ENCODE measurements at regions not wholly inside any gene's neighbourhood (a gene's known extent, or its start where the extent isn't known, plus 50 kb on each side); places are given as distances from the start of the nearest gene placed in this dataset.

GRCh38 chr6:159577564-159577963, 115.5 kb downstream of the SOD2 start:
- H3K4me1 ChIP-seq (ENCODE audit: control insufficient read depth, extremely low read depth, insufficient read depth, low read length): no peaks in the 10 kb centered on the region
- peak in 1 of 2 donors; percentile 90 for DNase-seq (ENCODE audit: low read depth in 2 of 2)
- H3K4me2 ChIP-seq (ENCODE audit: extremely low read depth, insufficient read depth, low read length): no peak overlapping the region
- H3K79me2 ChIP-seq (ENCODE audit: control insufficient read depth, insufficient read depth, low read length): no peaks in the 10 kb centered on the region
- no peak for TF ChIP-seq CTCF (conservative IDR thresholded peaks at IDR 0.05 in 1 of 2, IDR thresholded peaks at IDR 0.05 in 1 of 2; ENCODE audit: low read depth in 1 of 2, low read length in 2 of 2)
- no peak for TF ChIP-seq EZH2 (IDR thresholded peaks at IDR 0.05; ENCODE audit: low read length, missing control alignments)
- H2AFZ ChIP-seq (ENCODE audit: low read length): no peak overlapping the region
- no peaks in the 10 kb centered on the region for H4K20me1 ChIP-seq (ENCODE audit: control insufficient read depth, extremely low read depth, insufficient read depth, low read length)
- no peak overlapping the region for H3K9ac ChIP-seq (ENCODE audit: insufficient read depth, low read length)
- no peaks in the 10 kb centered on the region for H3K36me3 ChIP-seq (ENCODE audit: control insufficient read depth, insufficient read depth, low read length)
- no peak overlapping the region for H3K4me3 ChIP-seq (replicated peaks in 1 of 4; ENCODE audit: control extremely low read depth in 1 of 4, insufficient read depth in 1 of 4, low read depth in 3 of 4, low read length in 4 of 4)
- H3K9me3 ChIP-seq (ENCODE audit: control insufficient read depth, insufficient read depth, low read depth, low read length): no peaks in the 10 kb centered on the region
- no peaks in the 10 kb centered on the region for H3K27me3 ChIP-seq (ENCODE audit: control insufficient read depth, insufficient read depth, low read length)
- no peak overlapping the region for H3K27ac ChIP-seq (ENCODE audit: insufficient read depth, low read length)

DNA sequence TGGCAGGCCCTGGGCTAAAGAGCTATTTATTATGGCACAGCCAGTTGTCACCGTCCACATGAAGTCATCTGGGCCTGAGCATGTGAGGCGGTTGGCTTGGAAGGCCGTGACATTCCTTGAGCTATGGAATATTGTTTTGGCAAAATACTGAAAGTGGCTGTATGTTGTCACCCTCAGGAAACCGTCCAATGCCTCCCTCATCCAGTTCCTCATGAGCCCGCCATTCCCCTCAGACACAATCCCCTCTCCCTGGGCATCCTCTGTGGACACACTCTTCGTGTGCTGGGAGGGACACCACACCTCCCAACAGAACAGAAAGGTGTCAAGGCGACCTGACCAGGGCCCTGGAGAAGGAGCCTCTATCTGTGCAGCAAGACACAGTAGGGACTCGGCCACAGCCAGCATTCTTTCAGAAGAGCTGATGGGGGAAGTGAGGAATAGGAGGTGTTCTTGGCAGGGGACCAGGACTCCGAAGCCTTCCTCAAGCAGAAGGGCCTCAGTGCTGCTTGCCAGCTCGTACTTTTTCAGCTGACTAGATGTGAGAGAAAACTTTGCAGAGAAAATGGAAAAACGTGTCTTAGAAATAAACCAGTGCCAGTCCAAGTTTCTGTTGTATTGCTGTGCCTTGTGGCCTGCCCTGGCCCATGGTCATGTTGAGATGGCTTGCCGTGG, 120.5 kb downstream of the SOD2 start:
- Histone ChIP-seq H3K4me2 (ENCODE audit: extremely low read depth, insufficient read depth, low read length) (no peak overlapping the region), H3K4me1 (ENCODE audit: control insufficient read depth, extremely low read depth, insufficient read depth, low read length) (no peaks in the 10 kb centered on the region), H3K9ac (ENCODE audit: insufficient read depth, low read length) (no peak overlapping the region), H4K20me1 (ENCODE audit: control insufficient read depth, extremely low read depth, insufficient read depth, low read length) (no peaks in the 10 kb centered on the region), H3K36me3 (ENCODE audit: control insufficient read depth, insufficient read depth, low read length) (no peaks in the 10 kb centered on the region), H3K79me2 (ENCODE audit: control insufficient read depth, insufficient read depth, low read length) (no peaks in the 10 kb centered on the region), H3K27ac (ENCODE audit: insufficient read depth, low read length) (no peak overlapping the region), H3K4me3 (replicated peaks in 1 of 4; ENCODE audit: control extremely low read depth in 1 of 4, insufficient read depth in 1 of 4, low read depth in 3 of 4, low read length in 4 of 4) (no peak overlapping the region), H3K27me3 (ENCODE audit: control insufficient read depth, insufficient read depth, low read length) (no peaks in the 10 kb centered on the region), H3K9me3 (ENCODE audit: control insufficient read depth, insufficient read depth, low read depth, low read length) (no peaks in the 10 kb centered on the region), H2AFZ (ENCODE audit: low read length) (no peak overlapping the region)
- TF ChIP-seq EZH2 (IDR thresholded peaks at IDR 0.05; ENCODE audit: low read length, missing control alignments) (no peak), CTCF (conservative IDR thresholded peaks at IDR 0.05 in 1 of 2, IDR thresholded peaks at IDR 0.05 in 1 of 2; ENCODE audit: low read depth in 1 of 2, low read length in 2 of 2) (no peak)
- DNase-seq (ENCODE audit: low read depth in 2 of 2): no peak

DNA sequence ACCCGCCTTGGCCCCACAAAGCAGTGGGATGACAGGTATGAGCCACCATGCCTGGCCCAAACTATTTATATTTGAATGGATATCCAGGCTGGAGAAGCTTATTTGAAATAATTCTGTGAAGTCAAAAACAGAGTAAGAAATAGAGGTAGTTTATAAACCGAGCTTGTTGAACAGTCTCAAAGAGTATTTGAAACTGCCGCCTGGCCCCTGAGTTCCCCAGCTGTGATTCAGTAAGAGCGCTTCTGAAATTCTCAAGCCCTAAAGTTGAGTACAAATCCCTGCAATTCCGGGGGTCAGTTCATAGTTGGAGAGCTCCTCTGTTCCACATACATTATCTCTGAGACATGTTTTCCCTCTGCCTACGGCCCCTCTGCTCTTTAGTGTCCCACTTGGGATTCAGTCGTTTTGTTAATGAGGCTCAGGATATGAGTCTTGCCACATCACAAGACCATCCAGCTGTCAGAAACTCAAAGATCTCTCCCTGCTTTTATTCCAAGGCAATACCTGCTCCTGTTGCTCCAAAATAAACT, 127.8 kb downstream of the SOD2 start:
- no peak for DNase-seq (ENCODE audit: low read depth in 2 of 2)
- TF ChIP-seq EZH2 (IDR thresholded peaks at IDR 0.05; ENCODE audit: low read length, missing control alignments) (no peak), CTCF (conservative IDR thresholded peaks at IDR 0.05 in 1 of 2, IDR thresholded peaks at IDR 0.05 in 1 of 2; ENCODE audit: low read depth in 1 of 2, low read length in 2 of 2) (no peak)
- Histone ChIP-seq H3K27ac (ENCODE audit: insufficient read depth, low read length) (no peak overlapping the region), H3K9ac (ENCODE audit: insufficient read depth, low read length) (no peak overlapping the region), H3K9me3 (ENCODE audit: control insufficient read depth, insufficient read depth, low read depth, low read length) (no peaks in the 10 kb centered on the region), H2AFZ (ENCODE audit: low read length) (no peak overlapping the region), H3K4me1 (ENCODE audit: control insufficient read depth, extremely low read depth, insufficient read depth, low read length) (no peaks in the 10 kb centered on the region), H3K4me2 (ENCODE audit: extremely low read depth, insufficient read depth, low read length) (no peak overlapping the region), H4K20me1 (ENCODE audit: control insufficient read depth, extremely low read depth, insufficient read depth, low read length) (no peaks in the 10 kb centered on the region), H3K79me2 (ENCODE audit: control insufficient read depth, insufficient read depth, low read length) (no peaks in the 10 kb centered on the region), H3K27me3 (ENCODE audit: control insufficient read depth, insufficient read depth, low read length) (no peaks in the 10 kb centered on the region), H3K36me3 (ENCODE audit: control insufficient read depth, insufficient read depth, low read length) (no peaks in the 10 kb centered on the region), H3K4me3 (replicated peaks in 1 of 4; ENCODE audit: control extremely low read depth in 1 of 4, insufficient read depth in 1 of 4, low read depth in 3 of 4, low read length in 4 of 4) (no peak overlapping the region)
